ENCODE measurements at regions not wholly inside any gene's neighbourhood (a gene's known extent, or its start where the extent isn't known, plus 50 kb on each side); places are given as distances from the start of the nearest gene placed in this dataset.

- Histone ChIP-seq H3K4me1 (ENCODE audit: low read depth) (no peaks in the 10 kb centered on the region), H3K9me3 (ENCODE audit: low read depth) (no peaks in the 10 kb centered on the region), H3K36me3 (no peaks in the 10 kb centered on the region), H3K4me3 (no peak overlapping the region), H3K27ac (no peak overlapping the region), H3K27me3 (no peaks in the 10 kb centered on the region)
- peak in 1 of 2 donors; percentile 76 for DNase-seq (ENCODE audit: low read depth in 1 of 2, low spot score in 1 of 2)
- TF ChIP-seq, protein P1, sequence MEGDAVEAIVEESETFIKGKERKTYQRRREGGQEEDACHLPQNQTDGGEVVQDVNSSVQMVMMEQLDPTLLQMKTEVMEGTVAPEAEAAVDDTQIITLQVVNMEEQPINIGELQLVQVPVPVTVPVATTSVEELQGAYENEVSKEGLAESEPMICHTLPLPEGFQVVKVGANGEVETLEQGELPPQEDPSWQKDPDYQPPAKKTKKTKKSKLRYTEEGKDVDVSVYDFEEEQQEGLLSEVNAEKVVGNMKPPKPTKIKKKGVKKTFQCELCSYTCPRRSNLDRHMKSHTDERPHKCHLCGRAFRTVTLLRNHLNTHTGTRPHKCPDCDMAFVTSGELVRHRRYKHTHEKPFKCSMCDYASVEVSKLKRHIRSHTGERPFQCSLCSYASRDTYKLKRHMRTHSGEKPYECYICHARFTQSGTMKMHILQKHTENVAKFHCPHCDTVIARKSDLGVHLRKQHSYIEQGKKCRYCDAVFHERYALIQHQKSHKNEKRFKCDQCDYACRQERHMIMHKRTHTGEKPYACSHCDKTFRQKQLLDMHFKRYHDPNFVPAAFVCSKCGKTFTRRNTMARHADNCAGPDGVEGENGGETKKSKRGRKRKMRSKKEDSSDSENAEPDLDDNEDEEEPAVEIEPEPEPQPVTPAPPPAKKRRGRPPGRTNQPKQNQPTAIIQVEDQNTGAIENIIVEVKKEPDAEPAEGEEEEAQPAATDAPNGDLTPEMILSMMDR (IDR thresholded peaks at IDR 0.05; ENCODE audit: low read depth, low read length): peak; percentile 7
Observed at GRCh38 chrX:109826954-109827708, 94.1 kb upstream of the ACSL4 start.

DNA sequence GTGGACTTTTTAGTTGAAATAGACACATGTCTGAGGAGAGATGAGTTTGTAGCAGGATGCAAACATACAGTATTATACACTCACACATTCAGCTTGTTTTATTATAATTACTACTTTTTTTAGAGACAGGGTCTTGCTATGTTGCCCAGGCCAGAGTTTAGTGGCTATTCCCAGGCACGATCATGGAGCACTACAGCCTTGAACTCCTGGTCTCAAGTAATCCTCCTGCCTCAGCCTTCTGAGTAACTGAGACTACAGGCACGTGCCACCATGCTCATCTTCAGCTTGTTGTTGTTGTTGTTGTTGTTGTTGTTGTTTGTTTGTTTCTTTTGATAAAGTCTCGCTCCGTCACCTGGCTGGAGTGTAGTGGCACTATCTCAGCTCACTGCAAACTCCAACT, 94.7 kb upstream of the ACSL4 start:
- no peaks in the 10 kb centered on the region for H3K27me3 ChIP-seq
- TF ChIP-seq, protein P1 (IDR thresholded peaks at IDR 0.05; ENCODE audit: low read depth, low read length): no peak
- H3K4me3 ChIP-seq: no peak overlapping the region
- H3K9me3 ChIP-seq (ENCODE audit: low read depth): no peaks in the 10 kb centered on the region
- no peaks in the 10 kb centered on the region for H3K4me1 ChIP-seq (ENCODE audit: low read depth)
- no peak overlapping the region for H3K27ac ChIP-seq
- DNase-seq (ENCODE audit: low read depth in 1 of 2, low spot score in 1 of 2): no peak
- H3K36me3 ChIP-seq: no peaks in the 10 kb centered on the region

DNA sequence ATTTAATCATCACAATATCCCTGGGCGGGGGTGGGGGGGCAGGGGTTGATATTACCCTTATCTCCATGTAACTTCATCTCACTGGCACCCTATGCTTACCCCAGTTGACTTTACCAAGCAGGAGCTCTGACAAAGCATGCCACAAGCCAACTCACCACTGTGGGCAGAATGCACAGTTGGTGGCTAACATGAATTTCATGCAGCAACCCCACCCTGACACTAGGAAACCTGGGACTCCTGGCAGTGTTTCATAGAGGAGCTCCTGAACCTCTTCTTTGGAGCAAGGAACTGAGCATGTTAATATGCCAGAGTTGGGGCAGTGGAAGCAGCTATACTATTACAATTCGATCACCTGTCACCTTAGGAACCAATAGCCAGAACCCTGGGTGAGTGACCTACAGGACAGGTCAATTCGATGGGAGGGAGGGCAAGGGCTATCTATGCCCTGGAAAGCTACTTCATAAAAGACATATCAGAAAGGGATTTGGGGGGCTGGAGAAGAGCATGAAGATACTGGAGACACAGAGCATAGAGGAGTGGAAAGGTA, 97.2 kb upstream of the ACSL4 start:
- Histone ChIP-seq H3K27me3 (no peaks in the 10 kb centered on the region), H3K9me3 (ENCODE audit: low read depth) (no peaks in the 10 kb centered on the region), H3K4me1 (ENCODE audit: low read depth) (no peaks in the 10 kb centered on the region), H3K36me3 (no peaks in the 10 kb centered on the region), H3K4me3 (no peak overlapping the region), H3K27ac (no peak overlapping the region)
- DNase-seq (ENCODE audit: low read depth in 1 of 2, low spot score in 1 of 2): no peak
- TF ChIP-seq, protein P1 (IDR thresholded peaks at IDR 0.05; ENCODE audit: low read depth, low read length): no peak

GRCh38 chrX:109830704-109831206, 97.7 kb upstream of the ACSL4 start:
- H3K9me3 ChIP-seq (ENCODE audit: low read depth): no peaks in the 10 kb centered on the region
- H3K27me3 ChIP-seq: no peaks in the 10 kb centered on the region
- H3K4me1 ChIP-seq (ENCODE audit: low read depth): no peaks in the 10 kb centered on the region
- no peak overlapping the region for H3K27ac ChIP-seq
- H3K36me3 ChIP-seq: no peaks in the 10 kb centered on the region
- TF ChIP-seq, protein P1 (IDR thresholded peaks at IDR 0.05; ENCODE audit: low read depth, low read length): no peak
- no peak overlapping the region for H3K4me3 ChIP-seq
- peak in 1 of 2 donors; percentile 74 for DNase-seq (ENCODE audit: low read depth in 1 of 2, low spot score in 1 of 2)

- no peak for DNase-seq (ENCODE audit: low read depth in 1 of 2, low spot score in 1 of 2)
- H3K27me3 ChIP-seq: no peaks in the 10 kb centered on the region
- TF ChIP-seq, protein P1 (IDR thresholded peaks at IDR 0.05; ENCODE audit: low read depth, low read length): no peak
- H3K9me3 ChIP-seq (ENCODE audit: low read depth): no peaks in the 10 kb centered on the region
- H3K36me3 ChIP-seq: no peaks in the 10 kb centered on the region
- no peak overlapping the region for H3K27ac ChIP-seq
- H3K4me3 ChIP-seq: no peak overlapping the region
- H3K4me1 ChIP-seq (ENCODE audit: low read depth): no peaks in the 10 kb centered on the region
Observed at GRCh38 chrX:109831326-109831985, 98.4 kb upstream of the ACSL4 start.
